ENCODE measurements at regions not wholly inside any gene's neighbourhood (a gene's known extent, or its start where the extent isn't known, plus 50 kb on each side); places are given as distances from the start of the nearest gene placed in this dataset.

- no peaks in the 10 kb centered on the region for H3K4me1 ChIP-seq (ENCODE audit: control insufficient read depth, insufficient read depth, low read length)
- in situ Hi-C loops (cut with HindIII; ENCODE audit: low pct_unique_long_range_greater_than_20kb, low sequenced_read_pairs) (no loop called here), intact Hi-C loops (cut with micrococcal nuclease; ENCODE audit: unreplicated experiment) (no loop called here)
- POLR2A ChIA-PET: no interaction called here
- CTCF ChIA-PET: no interaction called here
- no peak overlapping the region for H3K27ac ChIP-seq (ENCODE audit: low read length)
- H3K4me3 ChIP-seq (ENCODE audit: low read depth in 2 of 2, low read length in 2 of 2): no peak overlapping the region
- no peaks in the 10 kb centered on the region for H3K27me3 ChIP-seq (ENCODE audit: control insufficient read depth, insufficient read depth, low read length)
- H3K9me3 ChIP-seq (ENCODE audit: control insufficient read depth, insufficient read depth, low read depth, low read length): no peaks in the 10 kb centered on the region
- TF ChIP-seq CTCF (IDR thresholded peaks at IDR 0.05): no peak
- ATAC-seq (no peak), DNase-seq (ENCODE audit: low read depth, low spot score) (no peak)
- no peaks in the 10 kb centered on the region for H3K36me3 ChIP-seq (ENCODE audit: control insufficient read depth, insufficient read depth, low read length)
- no TSS peak for BruUV-seq (replicated peaks)
Measured at GRCh38 chr10:23686722-23687121, 247.8 kb downstream of the OTUD1 start.

GRCh38 chr10:23692736-23693135 lies 253.9 kb downstream of the OTUD1 start:
- Histone ChIP-seq H3K27me3 (ENCODE audit: control insufficient read depth, insufficient read depth, low read length) (no peaks in the 10 kb centered on the region), H3K4me3 (ENCODE audit: low read depth in 2 of 2, low read length in 2 of 2) (no peak overlapping the region), H3K36me3 (ENCODE audit: control insufficient read depth, insufficient read depth, low read length) (no peaks in the 10 kb centered on the region), H3K9me3 (ENCODE audit: control insufficient read depth, insufficient read depth, low read depth, low read length) (no peaks in the 10 kb centered on the region), H3K4me1 (ENCODE audit: control insufficient read depth, insufficient read depth, low read length) (no peaks in the 10 kb centered on the region), H3K27ac (ENCODE audit: low read length) (no peak overlapping the region)
- no TSS peak for BruUV-seq (replicated peaks)
- ChIA-PET POLR2A (no interaction called here), CTCF (interaction anchor here (0.6 kb wide), 1 partner anchor 391 kb away, joined by 3 read pairs; no protein-coding TSS in a partner anchor)
- in situ Hi-C loops (cut with HindIII; ENCODE audit: low pct_unique_long_range_greater_than_20kb, low sequenced_read_pairs) (no loop called here), intact Hi-C loops (cut with micrococcal nuclease; ENCODE audit: unreplicated experiment) (no loop called here)
- no peak for ATAC-seq
- DNase-seq (ENCODE audit: low read depth, low spot score): no peak
- TF ChIP-seq CTCF (IDR thresholded peaks at IDR 0.05) (no peak), SIN3A (IDR thresholded peaks at IDR 0.05; ENCODE audit: borderline replicate concordance, insufficient read depth, low read depth, low read length) (no peak)

GRCh38 chr10:23693501-23693901 lies 254.6 kb downstream of the OTUD1 start:
- intact Hi-C loops (cut with micrococcal nuclease; ENCODE audit: unreplicated experiment) (no loop called here), in situ Hi-C loops (cut with HindIII; ENCODE audit: low pct_unique_long_range_greater_than_20kb, low sequenced_read_pairs) (no loop called here)
- TF ChIP-seq REST (IDR thresholded peaks at IDR 0.05; ENCODE audit: insufficient read depth in 1 of 2, low read depth in 2 of 2, low read length in 1 of 2) (no peak), POLR2AphosphoS5 (IDR thresholded peaks at IDR 0.05; ENCODE audit: low read depth, low read length) (no peak), SIN3A (IDR thresholded peaks at IDR 0.05; ENCODE audit: borderline replicate concordance, insufficient read depth, low read depth, low read length) (no peak), TCF7L2 (IDR thresholded peaks at IDR 0.05; ENCODE audit: low read depth, low read length) (no peak), CTCF (IDR thresholded peaks at IDR 0.05) (no peak)
- Histone ChIP-seq H3K27me3 (ENCODE audit: control insufficient read depth, insufficient read depth, low read length) (no peaks in the 10 kb centered on the region), H3K9me3 (ENCODE audit: control insufficient read depth, insufficient read depth, low read depth, low read length) (no peaks in the 10 kb centered on the region), H3K36me3 (ENCODE audit: control insufficient read depth, insufficient read depth, low read length) (no peaks in the 10 kb centered on the region), H3K4me1 (ENCODE audit: control insufficient read depth, insufficient read depth, low read length) (no peaks in the 10 kb centered on the region), H3K27ac (ENCODE audit: low read length) (no peak overlapping the region), H3K4me3 (ENCODE audit: low read depth in 2 of 2, low read length in 2 of 2) (no peak overlapping the region)
- ATAC-seq: no peak
- no peak for DNase-seq (ENCODE audit: low read depth, low spot score)
- ChIA-PET CTCF (interaction anchor here (0.6 kb wide), 1 partner anchor 392 kb away, joined by 3 read pairs; no protein-coding TSS in a partner anchor), POLR2A (no interaction called here)
- no TSS peak for BruUV-seq (replicated peaks)
